ENCODE measurements at regions not wholly inside any gene's neighbourhood (a gene's known extent, or its start where the extent isn't known, plus 50 kb on each side); places are given as distances from the start of the nearest gene placed in this dataset.

DNA sequence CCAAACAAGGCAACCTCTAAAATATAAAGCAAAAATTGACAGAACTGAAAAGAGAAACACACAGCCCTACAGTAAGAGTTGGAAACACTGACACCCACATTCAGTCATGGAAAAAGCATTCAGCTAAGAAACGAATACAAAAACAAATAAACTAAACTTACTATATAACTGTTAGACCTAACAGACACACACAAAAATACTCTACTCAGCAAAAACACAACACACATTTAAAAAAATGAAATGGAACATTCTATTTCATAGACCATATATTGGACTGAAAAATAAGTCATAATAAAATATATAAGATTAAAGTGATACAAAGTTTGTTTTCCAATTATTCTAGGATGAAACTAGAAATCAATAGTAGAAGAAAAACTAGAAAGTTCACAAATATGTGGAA, 488.8 kb upstream of the POU3F4 start:
- H3K9me3 ChIP-seq (ENCODE audit: control insufficient read depth in 4 of 4, low read length in 3 of 4): peaks cover 0 to 1% (median 0%) of the 10 kb centered on the region in 4 donors
- no peaks in the 10 kb centered on the region for H3K27me3 ChIP-seq (ENCODE audit: control insufficient read depth in 4 of 4, insufficient read depth in 4 of 4, low read length in 3 of 4)
- no peaks in the 10 kb centered on the region for H3K36me3 ChIP-seq (ENCODE audit: control insufficient read depth in 4 of 4, insufficient read depth in 3 of 4, low read depth in 1 of 4, low read length in 3 of 4)
- no peak for TF ChIP-seq JUND (IDR thresholded peaks at IDR 0.05)
- TF ChIP-seq, protein P1, sequence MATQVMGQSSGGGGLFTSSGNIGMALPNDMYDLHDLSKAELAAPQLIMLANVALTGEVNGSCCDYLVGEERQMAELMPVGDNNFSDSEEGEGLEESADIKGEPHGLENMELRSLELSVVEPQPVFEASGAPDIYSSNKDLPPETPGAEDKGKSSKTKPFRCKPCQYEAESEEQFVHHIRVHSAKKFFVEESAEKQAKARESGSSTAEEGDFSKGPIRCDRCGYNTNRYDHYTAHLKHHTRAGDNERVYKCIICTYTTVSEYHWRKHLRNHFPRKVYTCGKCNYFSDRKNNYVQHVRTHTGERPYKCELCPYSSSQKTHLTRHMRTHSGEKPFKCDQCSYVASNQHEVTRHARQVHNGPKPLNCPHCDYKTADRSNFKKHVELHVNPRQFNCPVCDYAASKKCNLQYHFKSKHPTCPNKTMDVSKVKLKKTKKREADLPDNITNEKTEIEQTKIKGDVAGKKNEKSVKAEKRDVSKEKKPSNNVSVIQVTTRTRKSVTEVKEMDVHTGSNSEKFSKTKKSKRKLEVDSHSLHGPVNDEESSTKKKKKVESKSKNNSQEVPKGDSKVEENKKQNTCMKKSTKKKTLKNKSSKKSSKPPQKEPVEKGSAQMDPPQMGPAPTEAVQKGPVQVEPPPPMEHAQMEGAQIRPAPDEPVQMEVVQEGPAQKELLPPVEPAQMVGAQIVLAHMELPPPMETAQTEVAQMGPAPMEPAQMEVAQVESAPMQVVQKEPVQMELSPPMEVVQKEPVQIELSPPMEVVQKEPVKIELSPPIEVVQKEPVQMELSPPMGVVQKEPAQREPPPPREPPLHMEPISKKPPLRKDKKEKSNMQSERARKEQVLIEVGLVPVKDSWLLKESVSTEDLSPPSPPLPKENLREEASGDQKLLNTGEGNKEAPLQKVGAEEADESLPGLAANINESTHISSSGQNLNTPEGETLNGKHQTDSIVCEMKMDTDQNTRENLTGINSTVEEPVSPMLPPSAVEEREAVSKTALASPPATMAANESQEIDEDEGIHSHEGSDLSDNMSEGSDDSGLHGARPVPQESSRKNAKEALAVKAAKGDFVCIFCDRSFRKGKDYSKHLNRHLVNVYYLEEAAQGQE (IDR thresholded peaks at IDR 0.05): no peak
- no peak for TF ChIP-seq YY1 (IDR thresholded peaks at IDR 0.05)
- TF ChIP-seq EGR1 (IDR thresholded peaks at IDR 0.05; ENCODE audit: low read depth in 2 of 2): no peak
- no peak for TF ChIP-seq HNF4G (IDR thresholded peaks at IDR 0.05)
- no peak for TF ChIP-seq GABPA (IDR thresholded peaks at IDR 0.05 in 1 of 2, conservative IDR thresholded peaks at IDR 0.05 in 1 of 2)
- no peak for TF ChIP-seq RXRA (IDR thresholded peaks at IDR 0.05)
- TF ChIP-seq, protein P2, sequence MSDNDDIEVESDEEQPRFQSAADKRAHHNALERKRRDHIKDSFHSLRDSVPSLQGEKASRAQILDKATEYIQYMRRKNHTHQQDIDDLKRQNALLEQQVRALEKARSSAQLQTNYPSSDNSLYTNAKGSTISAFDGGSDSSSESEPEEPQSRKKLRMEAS (IDR thresholded peaks at IDR 0.05): no peak
- no peak for TF ChIP-seq ZBTB33 (IDR thresholded peaks at IDR 0.05)
- TF ChIP-seq FOXA2 (IDR thresholded peaks at IDR 0.05): no peak
- H3K9ac ChIP-seq (ENCODE audit: low read depth in 1 of 2, low read length in 2 of 2): no peak overlapping the region
- H3K4me1 ChIP-seq (ENCODE audit: control insufficient read depth in 4 of 4, insufficient read depth in 4 of 4, low read length in 3 of 4): no peaks in the 10 kb centered on the region
- WGBS: 63% methylated on average over 1 of the region's 1 CpG
- H3K4me3 ChIP-seq (ENCODE audit: low read depth in 1 of 3, low read length in 3 of 3): no peak overlapping the region
- DNase-seq (ENCODE audit: low spot score): no peak
- no peak overlapping the region for H3K27ac ChIP-seq (ENCODE audit: low read depth in 1 of 2, low read length in 2 of 2)

DNA sequence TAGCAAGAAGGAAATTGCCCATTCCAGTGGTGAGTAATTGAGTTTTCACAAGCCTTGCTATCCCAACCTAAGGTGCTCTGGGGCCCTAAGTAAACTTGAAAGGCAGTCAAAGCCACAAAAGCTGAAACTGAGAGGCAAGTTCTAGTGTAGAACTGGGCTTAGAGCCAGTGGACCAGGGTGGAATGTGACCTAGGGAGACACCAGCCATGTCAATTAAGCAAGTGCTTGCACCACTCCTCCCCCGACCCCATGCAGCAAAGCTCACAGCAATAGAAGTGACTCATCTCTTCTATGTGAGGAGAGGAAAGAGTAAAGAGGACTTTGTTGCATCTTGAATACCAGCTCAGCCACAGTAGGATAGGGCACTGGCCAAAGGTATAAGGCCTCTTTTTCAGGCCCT, 486.1 kb upstream of the POU3F4 start:
- no peaks in the 10 kb centered on the region for H3K4me1 ChIP-seq (ENCODE audit: control insufficient read depth in 4 of 4, insufficient read depth in 4 of 4, low read length in 3 of 4)
- no peak overlapping the region for H3K4me3 ChIP-seq (ENCODE audit: low read depth in 1 of 3, low read length in 3 of 3)
- H3K9me3 ChIP-seq (ENCODE audit: control insufficient read depth in 4 of 4, low read length in 3 of 4): peaks cover 0 to 1% (median 0%) of the 10 kb centered on the region in 4 donors
- WGBS: 61% methylated on average over 1 of the region's 1 CpG
- H3K36me3 ChIP-seq (ENCODE audit: control insufficient read depth in 4 of 4, insufficient read depth in 3 of 4, low read depth in 1 of 4, low read length in 3 of 4): no peaks in the 10 kb centered on the region
- DNase-seq (ENCODE audit: low spot score): no peak
- TF ChIP-seq ZBTB33 (IDR thresholded peaks at IDR 0.05): no peak
- no peak for TF ChIP-seq HNF4G (IDR thresholded peaks at IDR 0.05)
- no peak for TF ChIP-seq TAF1 (conservative IDR thresholded peaks at IDR 0.05)
- no peak for TF ChIP-seq NR2F2 (IDR thresholded peaks at IDR 0.05)
- no peak for TF ChIP-seq YY1 (IDR thresholded peaks at IDR 0.05)
- no peak for TF ChIP-seq SP1 (IDR thresholded peaks at IDR 0.05)
- TF ChIP-seq, protein P1 (IDR thresholded peaks at IDR 0.05): no peak
- no peak for TF ChIP-seq GABPA (IDR thresholded peaks at IDR 0.05 in 1 of 2, conservative IDR thresholded peaks at IDR 0.05 in 1 of 2)
- no peak for TF ChIP-seq EGR1 (IDR thresholded peaks at IDR 0.05; ENCODE audit: low read depth in 2 of 2)
- no peak for TF ChIP-seq HNF4A (conservative IDR thresholded peaks at IDR 0.05)
- no peak overlapping the region for H3K27ac ChIP-seq (ENCODE audit: low read depth in 1 of 2, low read length in 2 of 2)
- H3K9ac ChIP-seq (ENCODE audit: low read depth in 1 of 2, low read length in 2 of 2): no peak overlapping the region
- H3K27me3 ChIP-seq (ENCODE audit: control insufficient read depth in 4 of 4, insufficient read depth in 4 of 4, low read length in 3 of 4): no peaks in the 10 kb centered on the region

All from liver (tissue), 7 donors.